ENCODE measurements at regions not wholly inside any gene's neighbourhood (a gene's known extent, or its start where the extent isn't known, plus 50 kb on each side); places are given as distances from the start of the nearest gene placed in this dataset.

DNA sequence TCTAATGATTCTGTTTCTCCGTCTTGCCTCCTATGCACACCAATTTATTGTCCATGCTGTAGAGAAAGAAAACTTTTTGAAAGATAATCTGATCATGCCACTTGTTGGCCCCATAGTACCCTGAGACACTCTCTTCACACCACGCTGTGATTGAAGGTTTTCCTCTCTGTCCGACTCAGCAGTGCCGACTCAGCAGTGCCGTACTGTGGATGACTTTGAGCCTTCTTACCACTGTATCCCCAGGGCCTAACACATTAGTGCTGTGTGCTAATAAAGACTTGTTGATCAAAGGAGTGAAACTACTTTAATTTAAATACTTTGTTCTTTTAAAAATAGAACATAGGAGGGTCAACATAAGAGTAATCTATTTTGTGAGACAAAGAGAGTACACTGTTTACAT lies 429.6 kb downstream of the KLF12 start:
- no peaks in the 10 kb centered on the region for H4K20me1 ChIP-seq (ENCODE audit: insufficient read depth, low read length)
- H3K4me2 ChIP-seq (ENCODE audit: low read length): no peak overlapping the region
- H3K4me3 ChIP-seq (ENCODE audit: insufficient read depth, low read depth, low read length): no peak overlapping the region
- no peak overlapping the region for H3K9ac ChIP-seq (ENCODE audit: low read length)
- no peak overlapping the region for H3K4me3 Mint-ChIP-seq (ENCODE audit: unreplicated experiment)
- no peak overlapping the region for H3K27ac ChIP-seq (ENCODE audit: low read depth, low read length)
- DNase-seq (ENCODE audit: low read depth): no peak
- H3K36me3 ChIP-seq (ENCODE audit: insufficient read depth, low read length): peaks cover 5% of the 10 kb centered on the region
- peaks cover 4% of the 10 kb centered on the region for H3K36me3 Mint-ChIP-seq (ENCODE audit: low read depth, unreplicated experiment)
- H3K4me1 Mint-ChIP-seq (ENCODE audit: low read depth, unreplicated experiment): peaks cover 4% of the 10 kb centered on the region
- H3K79me2 ChIP-seq (ENCODE audit: insufficient read depth, low read length): no peaks in the 10 kb centered on the region
- no peaks in the 10 kb centered on the region for H3K4me1 ChIP-seq (ENCODE audit: insufficient read depth, low read length)
- H3K27me3 Mint-ChIP-seq (ENCODE audit: low read depth, unreplicated experiment): no peaks in the 10 kb centered on the region
- H3K27me3 ChIP-seq (ENCODE audit: insufficient read depth, low read length): no peaks in the 10 kb centered on the region
- H3K9me3 ChIP-seq (ENCODE audit: insufficient read depth, low read depth, low read length): no peaks in the 10 kb centered on the region
- H3K27ac Mint-ChIP-seq (ENCODE audit: unreplicated experiment): no peak overlapping the region
- no peak overlapping the region for H2AFZ ChIP-seq (ENCODE audit: low read depth, low read length)
- FAIRE-seq: no peak
- H3K9me3 Mint-ChIP-seq (ENCODE audit: unreplicated experiment): no peaks in the 10 kb centered on the region
- TF ChIP-seq, protein P1, sequence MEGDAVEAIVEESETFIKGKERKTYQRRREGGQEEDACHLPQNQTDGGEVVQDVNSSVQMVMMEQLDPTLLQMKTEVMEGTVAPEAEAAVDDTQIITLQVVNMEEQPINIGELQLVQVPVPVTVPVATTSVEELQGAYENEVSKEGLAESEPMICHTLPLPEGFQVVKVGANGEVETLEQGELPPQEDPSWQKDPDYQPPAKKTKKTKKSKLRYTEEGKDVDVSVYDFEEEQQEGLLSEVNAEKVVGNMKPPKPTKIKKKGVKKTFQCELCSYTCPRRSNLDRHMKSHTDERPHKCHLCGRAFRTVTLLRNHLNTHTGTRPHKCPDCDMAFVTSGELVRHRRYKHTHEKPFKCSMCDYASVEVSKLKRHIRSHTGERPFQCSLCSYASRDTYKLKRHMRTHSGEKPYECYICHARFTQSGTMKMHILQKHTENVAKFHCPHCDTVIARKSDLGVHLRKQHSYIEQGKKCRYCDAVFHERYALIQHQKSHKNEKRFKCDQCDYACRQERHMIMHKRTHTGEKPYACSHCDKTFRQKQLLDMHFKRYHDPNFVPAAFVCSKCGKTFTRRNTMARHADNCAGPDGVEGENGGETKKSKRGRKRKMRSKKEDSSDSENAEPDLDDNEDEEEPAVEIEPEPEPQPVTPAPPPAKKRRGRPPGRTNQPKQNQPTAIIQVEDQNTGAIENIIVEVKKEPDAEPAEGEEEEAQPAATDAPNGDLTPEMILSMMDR (IDR thresholded peaks at IDR 0.05; ENCODE audit: insufficient read depth, low read depth, low read length): no peak
- no peak for TF ChIP-seq EZH2 (IDR thresholded peaks at IDR 0.05; ENCODE audit: insufficient read depth, low read length)

DNA sequence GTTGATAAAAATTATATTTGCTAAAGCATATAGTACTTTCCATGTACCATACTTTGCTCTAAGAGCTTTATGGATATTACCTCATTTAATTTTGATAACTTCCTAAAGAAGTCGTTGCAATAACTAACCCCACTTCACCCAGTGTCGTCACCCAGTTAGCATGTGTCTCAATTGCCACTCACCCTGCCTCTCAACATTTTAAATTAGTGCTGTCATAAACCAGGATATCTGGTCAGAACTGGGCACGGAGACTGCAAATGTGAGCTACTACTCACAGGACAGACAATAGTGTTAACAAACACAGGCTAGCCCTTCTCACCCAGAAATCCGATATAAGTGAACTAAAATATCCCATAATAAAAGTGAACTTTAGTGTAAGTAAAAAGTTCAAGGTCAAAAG lies 430.6 kb downstream of the KLF12 start:
- peaks cover 5% of the 10 kb centered on the region for H3K36me3 Mint-ChIP-seq (ENCODE audit: low read depth, unreplicated experiment)
- Histone ChIP-seq H3K9me3 (ENCODE audit: insufficient read depth, low read depth, low read length) (no peaks in the 10 kb centered on the region), H3K9ac (ENCODE audit: low read length) (no peak overlapping the region), H3K4me2 (ENCODE audit: low read length) (no peak overlapping the region), H3K27ac (ENCODE audit: low read depth, low read length) (no peak overlapping the region), H3K4me1 (ENCODE audit: insufficient read depth, low read length) (no peaks in the 10 kb centered on the region), H4K20me1 (ENCODE audit: insufficient read depth, low read length) (no peaks in the 10 kb centered on the region), H3K4me3 (ENCODE audit: insufficient read depth, low read depth, low read length) (no peak overlapping the region), H2AFZ (ENCODE audit: low read depth, low read length) (no peak overlapping the region), H3K36me3 (ENCODE audit: insufficient read depth, low read length) (peaks cover 5% of the 10 kb centered on the region), H3K27me3 (ENCODE audit: insufficient read depth, low read length) (no peaks in the 10 kb centered on the region), H3K79me2 (ENCODE audit: insufficient read depth, low read length) (no peaks in the 10 kb centered on the region)
- TF ChIP-seq EZH2 (IDR thresholded peaks at IDR 0.05; ENCODE audit: insufficient read depth, low read length): no peak
- TF ChIP-seq, protein P1 (IDR thresholded peaks at IDR 0.05; ENCODE audit: insufficient read depth, low read depth, low read length): no peak
- no peak overlapping the region for H3K27ac Mint-ChIP-seq (ENCODE audit: unreplicated experiment)
- H3K4me1 Mint-ChIP-seq (ENCODE audit: low read depth, unreplicated experiment): peaks cover 6% of the 10 kb centered on the region
- H3K27me3 Mint-ChIP-seq (ENCODE audit: low read depth, unreplicated experiment): no peaks in the 10 kb centered on the region
- no peak overlapping the region for H3K4me3 Mint-ChIP-seq (ENCODE audit: unreplicated experiment)
- FAIRE-seq (no peak), DNase-seq (ENCODE audit: low read depth) (no peak)
- no peaks in the 10 kb centered on the region for H3K9me3 Mint-ChIP-seq (ENCODE audit: unreplicated experiment)

DNA sequence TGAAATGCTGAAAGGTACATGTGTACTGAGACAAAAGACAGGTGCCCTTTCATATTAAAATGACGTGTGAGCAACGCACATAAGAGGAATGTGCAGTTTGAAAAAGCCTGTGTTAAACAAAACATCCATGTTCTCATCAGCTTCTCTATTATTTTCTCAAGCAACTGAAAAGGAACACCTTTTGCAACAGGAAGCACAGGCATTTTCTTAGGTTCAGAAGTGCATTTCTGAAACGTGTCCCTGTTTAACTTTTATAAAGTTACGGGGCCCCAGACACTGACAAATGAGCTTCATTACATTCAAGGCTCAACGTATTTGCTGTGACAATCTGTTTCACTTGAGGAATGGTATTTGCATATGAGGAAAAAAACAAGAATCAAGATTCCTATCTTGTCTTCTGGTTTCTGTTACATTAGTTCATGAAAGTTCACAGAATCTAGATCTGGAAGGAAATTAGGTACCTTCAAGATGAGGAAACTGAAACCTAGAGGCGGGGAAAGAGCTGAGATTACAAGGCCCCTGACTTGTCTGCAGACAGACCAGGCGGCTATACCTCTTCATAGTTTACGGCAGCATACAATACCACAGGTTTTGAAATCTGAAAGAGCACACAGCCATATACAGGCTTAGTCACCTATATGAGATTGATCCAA lies 431.7 kb downstream of the KLF12 start:
- no peak overlapping the region for H3K4me2 ChIP-seq (ENCODE audit: low read length)
- peaks cover 8% of the 10 kb centered on the region for H3K4me1 Mint-ChIP-seq (ENCODE audit: low read depth, unreplicated experiment)
- H2AFZ ChIP-seq (ENCODE audit: low read depth, low read length): no peak overlapping the region
- no peak overlapping the region for H3K9ac ChIP-seq (ENCODE audit: low read length)
- DNase-seq (ENCODE audit: low read depth) (no peak), FAIRE-seq (peak; percentile 23)
- no peaks in the 10 kb centered on the region for H4K20me1 ChIP-seq (ENCODE audit: insufficient read depth, low read length)
- no peaks in the 10 kb centered on the region for H3K9me3 Mint-ChIP-seq (ENCODE audit: unreplicated experiment)
- H3K4me3 ChIP-seq (ENCODE audit: insufficient read depth, low read depth, low read length): no peak overlapping the region
- H3K27ac Mint-ChIP-seq (ENCODE audit: unreplicated experiment): no peak overlapping the region
- peaks cover 5% of the 10 kb centered on the region for H3K36me3 ChIP-seq (ENCODE audit: insufficient read depth, low read length)
- H3K36me3 Mint-ChIP-seq (ENCODE audit: low read depth, unreplicated experiment): peaks cover 7% of the 10 kb centered on the region
- no peak for TF ChIP-seq EZH2 (IDR thresholded peaks at IDR 0.05; ENCODE audit: insufficient read depth, low read length)
- TF ChIP-seq, protein P1 (IDR thresholded peaks at IDR 0.05; ENCODE audit: insufficient read depth, low read depth, low read length): no peak
- H3K4me3 Mint-ChIP-seq (ENCODE audit: unreplicated experiment): no peak overlapping the region
- H3K9me3 ChIP-seq (ENCODE audit: insufficient read depth, low read depth, low read length): no peaks in the 10 kb centered on the region
- no peaks in the 10 kb centered on the region for H3K27me3 ChIP-seq (ENCODE audit: insufficient read depth, low read length)
- H3K79me2 ChIP-seq (ENCODE audit: insufficient read depth, low read length): no peaks in the 10 kb centered on the region
- no peaks in the 10 kb centered on the region for H3K27me3 Mint-ChIP-seq (ENCODE audit: low read depth, unreplicated experiment)
- no peak overlapping the region for H3K27ac ChIP-seq (ENCODE audit: low read depth, low read length)
- H3K4me1 ChIP-seq (ENCODE audit: insufficient read depth, low read length): no peaks in the 10 kb centered on the region
